Upper lobe of left lung (tissue), 4 donors: ENCODE measurements at regions not wholly inside any gene's neighbourhood (a gene's known extent, or its start where the extent isn't known, plus 50 kb on each side); places are given as distances from the start of the nearest gene placed in this dataset.

ENCODE experiments used
- EP300 ChIP-seq, 4 donors: sonication (generic); formaldehyde crosslinking; IDR thresholded peaks; one replicate each; pipeline ENCODE4 v1.5.1; 2017; ENCODE audit warnings: antibody characterized with exemption in 4 of 4, control low read depth in 2 of 4
- POLR2A ChIP-seq, 4 donors: fragments of 450-650 bp; IDR thresholded peaks; one replicate each; pipeline ENCODE4 v1.5.1; 2016 to 2017; ENCODE audit warnings: antibody characterized with exemption in 4 of 4, mild to moderate bottlenecking in 2 of 4
- POLR2AphosphoS5 ChIP-seq, 2 donors: sonication (generic); formaldehyde crosslinking; IDR thresholded peaks; one replicate each; pipeline ENCODE4 v1.5.1; 2017; ENCODE audit warnings: antibody characterized with exemption in 2 of 2
- TF ChIP-seq, protein P1 (sequence below), 6 experiments: fragments of 450-650 bp in 4 of 6; fragments of 200-600 bp in 2 of 6; sonication (generic) in 2 of 6; IDR thresholded peaks; one replicate each; pipeline ENCODE4 v1.5.1; 2016 to 2019; ENCODE audit warnings: antibody characterized with exemption in 6 of 6

DNA sequence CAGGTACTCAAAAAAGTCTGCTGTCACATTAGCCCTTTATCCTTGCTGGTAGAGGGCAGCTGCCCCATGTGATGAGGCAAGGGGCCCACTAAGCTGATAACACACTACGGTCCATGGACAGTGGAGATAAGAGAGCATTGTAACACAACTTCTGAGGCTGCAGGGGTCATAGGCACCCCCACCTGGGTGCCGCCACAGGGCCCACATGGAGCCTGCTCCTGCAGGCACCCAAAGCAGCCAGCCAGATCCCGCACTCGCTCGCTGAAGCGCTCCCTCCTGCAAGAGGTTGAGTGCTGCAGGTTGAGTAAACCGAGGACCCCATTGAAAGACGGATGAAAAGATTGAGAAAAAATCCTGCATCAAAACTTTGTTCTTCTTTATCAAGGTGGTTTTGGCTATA lies 566.3 kb upstream of the NOVA1 start:
- TF ChIP-seq, protein P1, sequence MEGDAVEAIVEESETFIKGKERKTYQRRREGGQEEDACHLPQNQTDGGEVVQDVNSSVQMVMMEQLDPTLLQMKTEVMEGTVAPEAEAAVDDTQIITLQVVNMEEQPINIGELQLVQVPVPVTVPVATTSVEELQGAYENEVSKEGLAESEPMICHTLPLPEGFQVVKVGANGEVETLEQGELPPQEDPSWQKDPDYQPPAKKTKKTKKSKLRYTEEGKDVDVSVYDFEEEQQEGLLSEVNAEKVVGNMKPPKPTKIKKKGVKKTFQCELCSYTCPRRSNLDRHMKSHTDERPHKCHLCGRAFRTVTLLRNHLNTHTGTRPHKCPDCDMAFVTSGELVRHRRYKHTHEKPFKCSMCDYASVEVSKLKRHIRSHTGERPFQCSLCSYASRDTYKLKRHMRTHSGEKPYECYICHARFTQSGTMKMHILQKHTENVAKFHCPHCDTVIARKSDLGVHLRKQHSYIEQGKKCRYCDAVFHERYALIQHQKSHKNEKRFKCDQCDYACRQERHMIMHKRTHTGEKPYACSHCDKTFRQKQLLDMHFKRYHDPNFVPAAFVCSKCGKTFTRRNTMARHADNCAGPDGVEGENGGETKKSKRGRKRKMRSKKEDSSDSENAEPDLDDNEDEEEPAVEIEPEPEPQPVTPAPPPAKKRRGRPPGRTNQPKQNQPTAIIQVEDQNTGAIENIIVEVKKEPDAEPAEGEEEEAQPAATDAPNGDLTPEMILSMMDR (IDR thresholded peaks at IDR 0.05) = no peak
- no peak for TF ChIP-seq POLR2AphosphoS5 (IDR thresholded peaks at IDR 0.05)
- TF ChIP-seq EP300 (IDR thresholded peaks at IDR 0.05) = no peak
- no peak for TF ChIP-seq POLR2A (IDR thresholded peaks at IDR 0.05)
